Eye (tissue), 1 donor: ENCODE measurements at regions not wholly inside any gene's neighbourhood (a gene's known extent, or its start where the extent isn't known, plus 50 kb on each side); places are given as distances from the start of the nearest gene placed in this dataset.
"Not testable (repeated sequence)": the region's sequence is repeated elsewhere in the genome, so short reads cannot be mapped to it uniquely, and the experiment has no call there.

ENCODE experiments used
- DNase-seq: peaks from one replicate; pipeline ENCODE4 v3.0.0-alpha.2; 2015

- DNase-seq = no peak
Observed at GRCh38 chr17:26731005-26731921, 562.7 kb upstream of the WSB1 start.

- DNase-seq = not testable (repeated sequence)
Observed at GRCh38 chr17:26731926-26732325, 562.0 kb upstream of the WSB1 start.

DNA sequence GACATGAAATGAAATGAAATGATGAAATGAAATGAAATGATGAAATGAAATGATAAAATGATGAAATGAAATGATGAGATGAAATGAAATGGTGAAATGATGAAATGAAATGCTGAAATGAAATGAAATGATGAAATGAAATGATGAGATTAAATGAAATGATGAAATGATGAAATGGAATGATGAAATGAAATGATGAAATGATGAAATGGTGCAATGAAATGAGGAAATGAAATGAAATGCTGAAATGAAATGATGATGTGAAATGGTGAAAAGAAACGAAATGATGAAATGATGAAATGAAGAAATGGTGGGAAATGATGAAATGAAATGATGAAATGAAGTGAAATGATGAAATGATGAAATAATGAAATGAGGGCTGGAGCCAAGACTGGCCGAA, 559.1 kb upstream of the WSB1 start:
- not testable (repeated sequence) for DNase-seq

- DNase-seq = not testable (repeated sequence)
Observed at GRCh38 chr17:26735977-26736376, 557.9 kb upstream of the WSB1 start.

- DNase-seq = no peak
Observed at GRCh38 chr17:26765860-26766709, 527.8 kb upstream of the WSB1 start.

DNA sequence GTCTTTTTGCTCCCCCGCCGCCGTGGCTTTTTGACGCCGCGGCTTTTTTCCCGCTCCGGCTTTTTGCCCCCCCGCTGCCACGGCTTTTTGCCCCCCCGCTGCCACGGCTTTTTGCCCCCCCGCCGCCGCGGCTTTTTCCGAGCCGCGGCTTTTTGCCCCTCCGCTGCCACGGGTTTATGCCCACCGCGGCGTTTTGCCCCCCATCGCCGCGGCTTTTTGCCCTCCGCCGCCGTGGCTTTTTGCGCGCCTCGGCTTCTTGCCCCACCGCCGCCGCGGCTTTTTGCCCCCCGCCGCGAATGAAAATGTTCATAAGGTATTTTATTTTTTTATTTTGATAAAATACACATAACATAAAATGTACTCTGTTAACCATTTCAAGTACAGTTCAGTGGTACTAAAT, 527.2 kb upstream of the WSB1 start:
- no peak for DNase-seq

DNA sequence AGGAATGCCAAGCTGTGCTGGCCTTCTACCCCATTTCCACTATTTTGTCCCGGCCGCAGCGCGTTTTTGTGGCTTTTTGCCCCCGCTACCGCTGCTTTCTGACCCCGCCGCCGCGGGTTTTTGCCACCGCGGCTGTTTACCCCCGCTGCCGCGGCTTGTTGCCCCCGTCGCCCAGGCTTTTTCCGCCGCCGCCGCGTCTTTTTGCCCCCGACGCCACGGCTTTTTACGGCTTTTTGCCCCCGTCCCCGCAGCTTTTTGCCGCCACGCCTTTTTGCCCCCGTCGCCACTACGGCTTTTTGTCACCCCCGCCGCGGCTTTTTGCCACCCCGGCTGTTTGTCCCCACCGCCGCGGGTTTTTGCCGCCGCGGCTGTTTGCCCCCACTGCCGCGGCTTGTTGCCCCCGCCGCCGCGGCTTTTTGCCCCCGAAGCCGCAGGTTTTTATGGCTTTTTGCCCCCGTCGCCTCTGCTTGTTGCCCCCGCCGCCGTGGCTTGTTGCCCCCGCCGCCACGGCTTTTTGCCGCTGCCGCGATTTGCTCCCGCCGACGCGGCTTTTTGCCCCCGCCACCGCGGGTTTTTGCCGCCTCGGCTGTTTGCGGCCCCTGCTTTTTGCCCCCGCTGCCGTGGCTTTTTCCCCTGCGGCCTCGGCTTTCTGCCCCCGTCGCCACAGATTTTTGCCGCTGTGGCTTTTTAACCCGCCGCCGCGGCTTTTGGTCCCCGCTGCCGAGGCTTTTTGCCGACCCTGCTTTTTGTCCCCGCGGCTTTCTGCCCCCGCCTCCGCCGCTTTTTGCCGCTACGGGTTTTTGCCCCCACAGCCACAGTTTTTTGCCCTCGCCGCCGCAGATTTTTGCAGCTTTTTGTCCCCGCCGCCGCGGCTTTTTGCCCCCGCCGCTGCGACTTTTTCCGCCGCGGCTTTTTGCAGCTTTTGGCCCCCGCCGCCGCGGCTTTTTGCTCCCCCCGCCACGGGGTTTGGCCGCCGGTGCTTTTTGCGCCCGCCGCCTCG, 520.4 kb upstream of the WSB1 start:
- DNase-seq = no peak

GRCh38 chr17:26774291-26775218, 519.4 kb upstream of the WSB1 start:
- no peak for DNase-seq

DNA sequence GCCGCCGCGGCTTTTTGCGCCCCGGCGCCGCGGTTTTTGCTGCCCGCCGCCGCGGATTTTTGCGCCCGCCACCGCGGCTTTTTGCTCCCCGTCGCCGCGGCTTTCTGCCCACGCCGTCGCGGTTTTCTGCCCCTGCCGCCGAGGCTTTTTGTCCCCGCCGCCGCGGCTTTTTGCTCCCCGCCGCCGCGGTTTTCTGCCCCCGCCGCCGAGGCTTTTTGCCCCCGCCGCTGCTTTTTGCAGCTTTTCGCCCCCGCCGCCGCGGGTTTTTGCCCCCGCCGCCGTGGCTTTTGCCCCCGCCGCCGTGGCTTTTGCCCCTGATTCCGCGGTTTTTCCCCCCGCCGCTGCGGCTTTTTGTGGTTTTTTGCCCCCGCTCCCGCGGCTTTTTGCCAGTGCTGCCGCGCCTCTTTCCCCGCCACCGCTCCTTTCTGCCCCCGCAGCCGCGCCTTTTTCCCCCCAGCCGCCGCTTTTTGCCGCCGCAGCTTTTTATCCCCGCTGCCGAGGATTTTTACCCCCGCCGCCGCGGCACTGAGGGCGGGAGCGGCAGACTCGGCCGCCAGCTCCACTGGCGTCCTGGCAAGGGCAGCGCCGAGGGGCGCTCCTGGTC, 518.6 kb upstream of the WSB1 start:
- no peak for DNase-seq

- DNase-seq = not testable (repeated sequence)
Observed at GRCh38 chr17:26780187-26780814, 513.6 kb upstream of the WSB1 start.

- DNase-seq = no peak
Observed at GRCh38 chr17:26782153-26782552, 511.8 kb upstream of the WSB1 start.

DNA sequence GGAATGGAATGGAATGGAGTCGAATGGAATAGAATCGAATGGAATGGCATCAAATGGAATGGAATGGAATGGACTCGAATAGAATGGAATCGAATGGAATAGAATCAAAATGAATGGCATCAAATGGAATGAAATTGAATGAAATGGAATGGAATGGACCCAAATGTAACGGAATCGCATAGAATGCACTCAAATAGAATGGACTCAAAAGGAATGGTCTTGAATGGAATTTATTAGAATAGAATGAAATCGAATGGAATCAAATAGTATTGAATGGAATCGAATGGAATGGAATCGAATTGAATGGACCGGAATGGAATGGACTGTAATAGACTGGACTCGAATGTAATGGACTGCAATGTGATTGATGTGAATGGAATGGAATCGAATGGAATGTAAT, 501.4 kb upstream of the WSB1 start:
- peak; percentile 1 for DNase-seq

DNA sequence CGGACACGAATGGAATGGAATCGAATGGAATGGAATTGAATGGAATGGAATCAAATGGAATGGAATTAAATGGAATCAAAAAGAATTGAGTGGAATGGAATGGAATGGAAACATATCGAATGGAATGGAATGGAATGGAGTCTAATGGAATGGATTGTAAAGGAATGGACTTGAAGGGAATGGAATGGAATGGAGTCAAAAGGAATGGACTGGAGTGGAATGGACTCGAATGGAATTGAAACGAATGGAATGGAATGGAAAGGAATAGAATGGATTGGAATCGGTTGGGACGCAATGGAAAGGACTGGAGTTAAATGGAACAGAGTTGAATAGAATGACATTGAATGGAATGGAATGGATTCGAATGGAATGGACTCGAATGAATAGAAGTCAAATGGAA, 486.9 kb upstream of the WSB1 start:
- DNase-seq = no peak

GRCh38 chr17:26809033-26809432, 484.9 kb upstream of the WSB1 start:
- DNase-seq = no peak

- no peak for DNase-seq
Observed at GRCh38 chr17:26818736-26819135, 475.2 kb upstream of the WSB1 start.
